Midbrain (tissue), 1 donor: ENCODE measurements at regions not wholly inside any gene's neighbourhood (a gene's known extent, or its start where the extent isn't known, plus 50 kb on each side); places are given as distances from the start of the nearest gene placed in this dataset.

Experiments used
- DNase-seq: peaks from one replicate; lab custom pipeline; 2025; lab: John Stamatoyannopoulos, UW

DNA sequence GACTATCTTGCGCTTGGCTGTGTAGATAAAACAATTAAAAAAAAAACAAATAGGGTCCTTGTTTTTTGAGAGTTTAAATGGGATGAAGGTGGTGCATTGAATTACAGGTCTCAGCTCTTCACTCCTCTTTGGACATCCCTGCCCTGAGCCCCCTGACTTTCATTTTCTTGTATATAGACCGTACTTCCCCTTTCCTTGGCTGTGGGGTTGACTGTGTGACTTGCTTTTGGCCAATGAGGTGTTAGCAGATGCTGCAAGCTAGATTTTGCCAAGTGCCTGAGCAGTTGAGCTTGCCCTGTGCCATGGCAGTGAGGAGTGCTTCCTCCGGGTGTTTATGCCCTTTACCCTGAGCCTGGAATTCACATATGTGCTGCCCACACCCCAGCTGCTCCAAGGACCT is 386.1 kb upstream of the ZFP64 start:
- DNase-seq = no peak

DNA sequence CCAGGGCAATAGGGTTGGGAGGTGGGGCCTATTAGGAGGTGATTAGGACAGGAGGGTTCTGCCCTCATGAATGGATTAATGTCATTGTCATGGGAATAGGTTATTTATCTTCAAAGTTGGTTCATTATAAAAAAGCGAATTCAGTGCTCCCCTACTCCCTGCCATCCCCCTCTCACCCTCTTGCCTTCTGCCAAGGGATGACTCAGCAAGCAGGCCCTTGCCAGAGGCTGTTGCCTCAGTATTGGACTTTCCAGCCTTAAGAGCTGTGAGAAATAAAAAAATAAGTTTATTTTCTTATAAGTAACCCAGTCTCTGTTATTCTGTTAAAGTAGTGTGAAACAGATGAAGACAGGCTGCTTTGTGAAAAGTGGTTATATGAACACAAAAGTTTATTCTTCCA is 381.1 kb upstream of the ZFP64 start:
- DNase-seq = no peak

DNA sequence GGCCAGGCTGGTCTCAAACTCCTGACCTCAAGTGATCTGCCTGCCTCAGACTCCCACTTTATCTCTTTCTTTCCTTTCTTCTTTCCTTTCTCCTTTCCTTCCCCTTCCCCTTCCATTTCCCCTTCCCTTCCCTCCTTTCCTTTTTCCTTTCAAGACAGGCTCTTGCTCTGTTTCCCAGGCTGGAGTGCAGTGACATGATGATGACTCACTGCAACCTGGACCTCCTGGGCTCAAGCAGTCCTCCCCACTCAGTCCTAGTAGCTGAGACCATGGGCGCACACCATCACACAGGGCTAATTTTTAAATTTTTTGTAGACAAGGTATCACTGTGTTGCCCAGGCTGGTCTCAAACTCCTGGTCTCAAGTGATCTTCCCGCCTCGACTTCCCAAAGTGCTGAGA is 377.6 kb upstream of the ZFP64 start:
- no peak for DNase-seq

DNA sequence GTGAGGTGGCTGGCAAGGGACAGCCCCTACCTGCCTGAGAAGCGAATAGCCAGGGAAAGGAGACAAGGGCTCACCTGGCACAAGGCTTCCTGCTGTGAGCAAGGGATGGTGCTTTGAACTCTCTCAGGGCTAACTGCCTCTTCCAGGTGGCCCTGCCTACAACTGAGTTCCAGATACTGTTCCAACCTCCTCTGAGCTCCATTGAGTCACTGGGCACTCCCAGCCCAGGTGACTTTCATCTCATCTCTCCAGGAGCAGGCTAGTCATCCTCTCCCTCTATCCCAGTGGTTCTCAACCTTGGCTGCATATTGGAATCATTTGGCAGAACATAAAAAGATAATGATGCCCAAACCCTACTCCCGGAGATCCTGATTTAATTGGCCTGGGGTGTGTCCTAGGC is 374.0 kb upstream of the ZFP64 start:
- no peak for DNase-seq

DNA sequence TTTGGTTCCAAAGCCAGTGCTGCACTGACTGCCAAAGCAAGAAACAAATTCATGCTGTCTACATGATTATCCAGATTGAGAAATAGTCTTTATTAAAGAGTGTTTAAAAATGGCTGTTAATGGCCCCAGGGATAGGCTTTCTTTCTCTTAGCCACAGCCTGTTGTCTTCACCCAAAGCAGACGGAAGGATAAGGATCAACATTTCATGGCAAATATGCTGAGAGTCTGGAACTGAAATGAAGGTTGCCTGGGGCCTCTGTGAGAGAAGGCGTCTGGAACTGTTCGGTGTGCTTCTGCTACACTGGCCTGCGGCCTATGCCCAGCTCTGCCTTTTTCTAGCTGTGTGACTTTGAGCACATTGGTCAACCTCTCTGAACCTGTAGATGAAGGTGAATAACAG is 373.0 kb upstream of the ZFP64 start:
- DNase-seq = no peak

DNA sequence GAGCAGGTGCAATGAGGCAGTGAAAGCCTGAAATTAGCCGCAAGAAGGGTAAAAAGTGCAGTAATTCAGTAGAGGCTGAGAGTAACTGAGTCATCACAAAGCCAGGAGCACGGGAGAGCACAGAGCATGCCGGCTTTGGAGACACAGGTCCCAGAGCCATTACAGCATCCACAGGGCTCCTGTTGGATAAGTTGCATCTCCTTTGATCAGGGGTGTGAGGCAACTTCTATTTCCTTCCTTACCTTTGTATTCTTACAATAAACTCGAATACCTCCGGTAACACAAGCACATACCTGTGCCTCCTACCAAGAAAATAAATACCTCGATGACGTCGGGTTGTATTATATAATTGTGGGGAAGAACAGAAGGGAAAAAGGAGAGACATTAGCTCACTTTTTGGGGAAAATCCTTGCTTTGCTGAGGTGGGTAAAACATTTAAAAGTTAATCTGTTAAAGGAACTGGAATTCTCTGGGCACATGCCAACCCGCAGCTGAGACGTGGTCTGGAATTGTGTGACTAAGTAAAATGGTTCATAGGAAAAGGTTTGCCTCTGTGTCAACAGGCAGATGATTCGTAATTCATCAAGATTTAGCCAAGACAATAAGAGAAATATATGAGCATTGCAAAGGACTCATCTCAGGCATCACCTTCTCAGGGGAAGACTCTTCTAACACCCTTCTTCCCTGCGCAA is 360.7 kb upstream of the ZFP64 start:
- no peak for DNase-seq

DNA sequence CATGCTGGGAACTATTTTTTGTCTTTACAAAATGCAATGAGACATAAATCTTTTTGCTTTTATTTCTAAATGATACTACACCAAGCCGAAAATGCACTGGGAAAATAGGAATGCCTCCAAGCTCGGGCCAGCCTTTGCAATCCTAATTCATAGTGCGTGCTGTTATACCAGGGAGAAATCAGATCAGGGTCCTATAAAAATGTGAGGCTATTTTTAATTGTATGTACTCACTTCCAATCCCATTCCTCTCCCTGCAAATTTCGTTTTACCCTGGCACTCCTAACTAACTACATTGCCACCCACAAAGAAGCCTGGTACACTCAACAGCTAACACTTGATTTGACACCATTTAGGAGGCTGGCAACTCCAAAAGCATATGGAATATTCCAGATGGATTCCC is 350.6 kb upstream of the ZFP64 start:
- DNase-seq = no peak

DNA sequence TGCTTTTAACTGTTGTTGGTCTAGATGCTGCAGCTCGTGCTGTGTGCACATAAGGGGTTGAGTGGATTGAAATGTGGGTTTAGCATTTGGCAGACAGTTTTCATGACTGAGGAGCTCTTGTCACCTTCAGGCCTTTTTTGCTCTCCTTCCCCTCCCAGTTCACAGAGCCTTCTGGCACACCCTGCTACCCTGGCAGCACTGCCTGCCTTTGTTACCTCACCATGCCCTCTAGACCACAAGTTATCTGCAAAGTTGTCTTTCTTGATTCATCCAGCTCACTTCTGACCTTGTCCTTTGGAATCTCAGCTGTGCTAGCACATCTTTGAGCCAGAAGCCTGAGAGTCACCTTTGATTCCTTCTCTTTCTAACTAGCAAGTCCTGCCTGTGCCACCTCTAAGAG is 348.9 kb upstream of the ZFP64 start:
- no peak for DNase-seq

DNA sequence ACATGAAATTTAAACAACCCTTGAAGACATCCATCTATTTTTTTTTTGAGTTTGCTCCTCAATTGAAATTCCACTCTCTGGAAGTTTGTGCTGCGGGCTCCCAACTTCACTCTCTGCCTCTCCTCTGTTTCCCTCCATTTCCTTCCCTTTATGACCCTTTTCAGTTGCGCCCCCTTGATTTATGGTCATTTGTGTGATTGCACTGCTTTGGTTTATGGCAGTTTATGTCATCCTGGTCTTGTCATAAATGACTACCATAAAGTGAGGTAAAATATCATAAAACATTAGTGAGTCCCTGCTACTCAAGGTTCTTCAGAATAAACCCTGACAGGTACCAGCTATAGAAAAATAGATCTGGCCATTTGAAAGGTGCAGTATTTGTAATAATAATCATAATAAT is 348.3 kb upstream of the ZFP64 start:
- DNase-seq = no peak

DNA sequence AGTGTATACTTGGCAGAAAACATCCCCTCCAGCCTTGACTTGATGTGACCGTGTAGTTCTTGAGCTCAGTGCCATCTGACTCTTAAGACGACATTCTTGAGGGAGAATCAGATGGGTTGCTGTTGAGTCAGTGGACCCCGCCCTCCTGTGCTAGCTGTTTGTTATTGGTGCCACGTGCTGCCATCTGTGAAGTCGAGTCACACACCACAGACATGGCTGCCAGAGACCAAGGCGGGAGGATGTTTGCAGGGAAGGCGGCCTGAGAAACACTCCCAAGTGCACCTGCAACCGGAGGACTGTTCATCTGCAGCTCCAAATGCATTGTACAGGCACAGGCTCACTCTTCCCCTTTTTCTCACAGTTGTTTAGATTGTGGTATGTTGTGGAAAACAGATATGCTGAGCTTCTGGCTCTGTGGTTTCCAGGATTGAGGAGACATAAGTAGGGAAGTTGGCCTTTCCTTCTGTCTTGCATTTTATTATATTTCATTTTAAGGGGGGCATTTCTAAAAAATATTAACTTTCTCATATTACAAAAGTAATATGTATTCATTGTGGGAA is 345.3 kb upstream of the ZFP64 start:
- no peak for DNase-seq

DNA sequence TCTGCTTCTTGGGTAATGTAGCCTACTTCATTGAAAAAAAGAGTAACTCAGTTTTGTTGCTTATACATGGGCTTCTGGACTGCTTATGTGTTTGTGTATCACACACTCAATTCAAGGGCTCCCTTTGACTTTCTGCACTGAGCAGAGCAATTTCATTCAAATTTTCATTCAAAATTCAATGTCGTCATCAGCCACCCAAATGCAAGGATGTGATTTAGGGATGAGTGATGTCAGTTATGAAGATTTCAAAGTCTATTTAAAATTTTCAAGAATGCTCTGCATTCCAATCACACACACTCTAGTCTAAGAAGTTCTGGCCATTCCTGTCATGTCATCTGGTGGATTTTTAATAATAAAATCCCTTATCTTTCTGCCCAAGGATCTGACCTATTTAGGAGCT is 344.5 kb upstream of the ZFP64 start:
- DNase-seq = no peak

DNA sequence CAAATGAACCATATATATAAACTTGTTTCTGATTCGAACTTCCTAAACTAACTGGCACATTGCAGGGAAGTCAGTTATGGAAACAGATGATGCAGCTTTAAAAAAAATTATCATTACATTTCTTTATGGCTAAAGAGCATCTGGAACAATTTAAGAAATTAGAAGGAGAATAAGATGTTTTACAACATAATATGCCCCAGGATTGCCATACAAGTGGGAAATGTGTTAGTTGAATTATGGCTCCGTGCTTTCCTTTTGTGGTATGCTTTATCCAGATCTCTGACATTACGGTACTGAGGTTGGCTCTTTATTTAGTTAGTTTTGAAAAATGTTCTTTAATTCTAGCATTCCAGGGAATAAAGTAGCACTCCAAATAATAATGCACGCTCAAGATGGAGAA is 343.0 kb upstream of the ZFP64 start:
- DNase-seq = no peak

DNA sequence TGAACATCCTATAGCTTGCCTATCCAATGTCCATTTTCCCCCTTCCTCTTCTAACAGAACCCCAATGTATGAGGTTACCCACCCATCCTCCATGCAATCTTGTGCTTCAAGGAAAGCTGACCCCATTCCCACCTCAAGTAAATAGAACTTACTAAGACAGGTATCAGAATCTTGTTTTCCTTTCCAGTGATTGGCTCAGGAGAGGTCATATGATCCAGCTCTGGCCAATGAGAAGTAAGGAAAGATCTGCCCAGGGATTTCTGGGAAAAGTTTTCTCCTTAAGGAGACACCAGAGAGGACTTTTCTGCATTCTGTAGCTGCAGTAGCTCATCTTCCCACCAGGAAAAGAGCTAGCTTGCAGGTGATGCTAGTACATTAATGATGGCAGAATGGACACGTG is 341.8 kb upstream of the ZFP64 start:
- no peak for DNase-seq

DNA sequence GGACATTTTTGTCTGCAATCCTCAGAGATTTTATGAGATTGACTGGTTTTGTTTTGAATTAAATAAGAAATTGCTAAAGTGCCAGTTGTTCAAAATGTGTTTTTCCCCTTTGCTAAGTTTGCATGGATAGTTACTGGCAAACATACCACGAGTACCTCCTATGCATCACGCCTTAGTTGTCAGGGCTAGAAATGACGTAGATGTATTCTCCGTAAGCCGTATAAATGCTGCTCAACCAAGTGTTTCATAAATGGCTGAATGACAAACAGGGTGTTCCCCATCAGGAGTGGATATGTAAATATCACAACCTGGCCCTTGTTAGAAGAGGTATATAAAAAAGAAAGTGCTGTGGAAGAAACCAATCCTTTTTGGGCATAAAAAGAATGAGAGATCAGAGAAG is 341.1 kb upstream of the ZFP64 start:
- no peak for DNase-seq

DNA sequence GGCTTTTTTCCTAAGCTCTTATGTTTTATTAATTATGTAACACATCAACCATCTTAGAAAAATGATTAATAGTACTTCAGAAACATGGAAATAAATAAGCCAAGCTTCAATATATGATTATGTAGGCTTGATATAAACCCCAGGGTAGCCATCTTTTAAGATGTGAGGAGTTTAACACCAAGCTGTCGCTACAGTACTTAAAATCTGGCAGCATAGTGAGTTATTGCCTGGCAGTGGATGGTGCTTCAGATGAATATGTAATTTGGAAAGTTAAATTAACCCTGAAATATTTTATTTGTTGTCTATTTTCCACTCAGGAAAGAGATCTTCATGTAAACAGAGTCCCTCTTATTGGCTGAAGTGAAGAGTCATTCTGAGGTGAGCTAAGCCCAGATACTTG is 339.0 kb upstream of the ZFP64 start:
- DNase-seq = no peak

DNA sequence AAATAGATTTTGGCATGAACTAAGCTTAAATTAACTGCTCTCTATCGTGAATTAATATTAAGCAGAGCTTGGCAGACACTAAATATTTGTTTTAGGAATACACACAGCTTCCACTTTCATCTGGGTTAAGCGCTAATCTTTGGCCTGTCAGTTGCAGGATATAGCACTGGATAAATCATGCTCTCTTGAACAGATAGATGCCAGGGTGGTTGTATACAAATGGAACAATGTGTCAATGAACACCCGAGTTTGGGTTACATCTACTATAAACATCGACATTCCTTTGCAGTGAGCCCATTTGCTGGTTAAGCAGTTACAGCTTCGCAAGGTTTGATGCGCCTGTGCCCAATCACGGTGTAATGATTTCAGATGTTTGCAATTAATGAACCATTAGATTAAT is 338.2 kb upstream of the ZFP64 start:
- DNase-seq = no peak

DNA sequence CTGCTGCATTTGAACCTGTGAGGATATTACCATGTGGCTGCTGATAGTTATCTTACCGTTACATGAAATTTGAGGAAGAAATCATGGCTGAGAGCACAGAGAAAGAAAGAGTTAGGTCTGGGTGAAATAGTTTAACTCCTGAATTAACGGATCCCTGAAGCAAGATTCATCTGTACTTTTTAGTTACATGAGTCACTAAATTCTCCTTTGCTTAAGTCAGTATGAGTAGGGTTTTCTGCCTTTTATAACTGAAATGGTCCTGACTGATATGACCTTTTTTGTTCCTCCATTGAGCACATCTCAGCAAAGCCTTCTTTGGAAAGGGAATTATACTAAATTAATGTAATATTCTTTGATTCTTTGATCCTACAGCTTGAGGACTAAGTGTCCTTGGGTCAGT is 333.3 kb upstream of the ZFP64 start:
- DNase-seq = no peak

DNA sequence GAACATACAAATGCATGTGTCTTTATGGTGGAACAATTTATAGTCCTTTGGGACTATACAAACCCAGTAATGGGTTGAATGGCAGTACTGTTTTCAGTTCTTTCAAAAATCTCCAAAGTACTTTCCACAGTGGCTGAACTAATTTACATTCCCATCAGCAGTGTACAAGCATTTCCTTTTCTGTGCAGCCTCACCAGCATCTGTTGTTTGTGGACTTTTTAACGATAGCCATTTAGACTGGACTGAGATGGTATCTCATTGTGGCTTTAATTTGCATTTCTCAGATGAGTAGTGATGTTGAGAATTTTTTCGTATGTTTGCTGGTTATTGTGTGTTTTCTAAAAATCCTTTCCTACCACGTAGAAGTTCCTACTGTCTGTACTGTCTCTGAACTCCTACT is 327.2 kb upstream of the ZFP64 start:
- DNase-seq = no peak

DNA sequence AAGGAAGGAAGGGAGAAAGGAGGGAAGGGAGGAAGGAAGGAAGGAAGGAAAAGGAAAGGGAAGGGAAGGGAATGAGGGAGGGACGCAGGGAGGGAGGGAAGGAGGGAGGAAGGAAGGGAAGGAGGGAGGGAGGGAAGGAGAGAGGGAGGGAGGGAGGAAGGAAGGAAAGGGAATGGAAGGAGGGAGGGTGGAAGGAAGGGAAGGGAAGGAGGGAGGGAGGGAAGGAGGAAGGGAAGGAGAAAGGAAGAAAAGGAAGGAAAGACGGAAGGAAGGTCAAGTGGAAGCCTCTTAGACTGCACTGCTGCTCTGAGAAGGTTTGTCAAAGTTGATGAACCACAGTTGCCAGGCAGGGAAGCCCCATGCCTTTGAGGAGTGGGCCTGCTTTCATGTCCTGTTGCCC is 324.3 kb upstream of the ZFP64 start:
- no peak for DNase-seq

DNA sequence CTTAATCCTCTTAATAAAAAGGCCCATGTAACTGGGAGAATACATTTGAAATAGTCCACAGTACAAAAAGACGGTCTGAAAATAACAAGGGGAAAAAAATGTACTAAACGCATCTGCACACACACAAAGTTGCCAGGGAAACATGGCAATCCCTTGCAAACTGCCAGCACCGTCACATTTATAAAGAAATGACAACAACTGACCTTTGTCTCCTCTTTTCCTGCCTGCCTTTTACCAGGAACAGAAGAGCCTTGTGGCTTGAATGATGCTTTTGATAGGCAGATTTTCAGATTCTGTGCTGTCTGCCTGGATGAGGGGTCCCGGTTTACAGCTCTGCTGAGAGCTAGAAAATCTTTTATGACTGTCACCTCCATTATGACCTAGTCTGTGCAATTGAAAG is 308.6 kb upstream of the ZFP64 start:
- DNase-seq = peak; percentile 23

DNA sequence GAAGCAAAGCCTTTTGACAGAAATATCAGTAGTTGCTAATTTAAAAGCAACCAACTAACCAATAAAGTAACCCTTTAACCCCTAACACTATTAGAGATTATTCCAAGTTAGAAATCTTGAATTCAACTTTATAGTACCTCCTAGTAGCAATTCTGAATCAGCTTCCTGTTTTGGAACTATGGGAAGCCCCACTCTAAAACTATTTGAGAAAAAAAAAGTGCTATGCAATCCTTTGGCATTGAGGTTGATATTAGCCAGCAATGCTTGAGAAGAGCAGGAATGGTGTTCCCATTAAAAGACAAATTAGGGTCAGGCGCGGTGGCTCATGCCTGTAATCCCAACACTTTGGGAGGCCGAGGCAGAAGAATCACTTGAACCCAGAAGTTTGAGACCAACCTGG is 306.2 kb upstream of the ZFP64 start:
- DNase-seq = no peak

DNA sequence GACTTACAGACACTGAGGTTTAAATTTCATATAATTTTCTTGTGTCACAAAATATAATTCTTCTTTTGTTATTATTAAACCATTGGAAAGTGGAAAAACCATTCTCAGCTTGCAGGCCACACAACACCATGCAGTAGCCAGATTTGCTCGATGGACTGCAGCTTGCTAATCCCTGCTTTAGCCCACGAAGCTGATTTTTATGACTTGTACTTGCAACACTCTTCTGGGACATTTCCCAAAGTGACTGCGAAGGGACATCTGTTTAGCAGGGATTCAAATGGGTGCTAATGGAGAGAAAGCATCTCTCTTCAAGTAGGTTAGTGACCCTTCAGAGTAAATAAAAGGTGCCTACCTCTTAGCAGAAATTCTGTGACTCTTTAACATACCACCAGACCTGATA is 304.6 kb upstream of the ZFP64 start:
- no peak for DNase-seq

DNA sequence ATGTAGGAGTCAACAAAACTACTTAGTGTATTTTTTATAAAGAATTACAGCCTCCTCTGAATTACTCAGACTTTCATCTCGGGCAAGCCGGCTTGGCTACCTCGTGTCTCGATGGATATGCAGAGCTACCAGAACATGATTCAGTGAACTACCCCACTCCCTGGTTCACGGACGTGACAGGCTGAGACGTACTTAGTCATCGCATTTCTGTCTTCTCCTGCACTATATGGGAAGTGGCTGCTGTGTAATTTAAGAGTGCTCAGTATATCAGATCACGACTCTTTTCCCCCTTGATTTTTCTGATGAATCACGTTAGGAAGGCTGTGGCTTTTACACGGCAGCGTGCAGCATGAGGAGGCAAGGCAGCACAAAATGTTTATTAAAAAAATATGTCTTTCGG is 302.7 kb upstream of the ZFP64 start:
- DNase-seq = no peak

DNA sequence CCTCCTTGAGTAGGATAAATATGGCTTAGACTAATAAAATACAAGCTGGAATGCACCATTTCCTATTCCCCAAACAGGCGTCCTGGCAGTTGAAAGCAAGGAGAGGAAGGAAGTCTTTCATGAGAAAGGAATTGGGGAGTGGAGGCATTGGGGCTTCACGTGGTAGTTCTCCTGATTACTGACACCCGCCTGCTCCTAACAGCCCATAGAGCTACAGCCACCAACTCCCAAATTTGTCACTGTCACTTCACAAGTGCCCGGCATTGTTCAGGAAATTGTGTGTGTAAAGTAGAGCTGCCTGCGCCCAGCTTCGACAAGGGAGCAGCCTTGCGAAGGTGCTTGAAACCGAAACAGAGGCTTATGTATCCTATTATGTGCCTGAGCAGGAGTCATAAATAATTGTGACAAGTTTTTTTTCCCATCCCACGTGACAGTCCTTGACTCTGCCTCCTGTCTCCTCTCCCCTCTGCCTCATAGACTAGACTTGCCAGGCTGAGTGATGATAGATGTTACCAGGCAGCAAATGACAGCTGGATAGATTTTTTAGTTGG is 301.7 kb upstream of the ZFP64 start:
- no peak for DNase-seq
